ENCODE measurements at regions not wholly inside any gene's neighbourhood (a gene's known extent, or its start where the extent isn't known, plus 50 kb on each side); places are given as distances from the start of the nearest gene placed in this dataset.
"Not testable (repeated sequence)": the region's sequence is repeated elsewhere in the genome, so short reads cannot be mapped to it uniquely, and the experiment has no call there.

DNA sequence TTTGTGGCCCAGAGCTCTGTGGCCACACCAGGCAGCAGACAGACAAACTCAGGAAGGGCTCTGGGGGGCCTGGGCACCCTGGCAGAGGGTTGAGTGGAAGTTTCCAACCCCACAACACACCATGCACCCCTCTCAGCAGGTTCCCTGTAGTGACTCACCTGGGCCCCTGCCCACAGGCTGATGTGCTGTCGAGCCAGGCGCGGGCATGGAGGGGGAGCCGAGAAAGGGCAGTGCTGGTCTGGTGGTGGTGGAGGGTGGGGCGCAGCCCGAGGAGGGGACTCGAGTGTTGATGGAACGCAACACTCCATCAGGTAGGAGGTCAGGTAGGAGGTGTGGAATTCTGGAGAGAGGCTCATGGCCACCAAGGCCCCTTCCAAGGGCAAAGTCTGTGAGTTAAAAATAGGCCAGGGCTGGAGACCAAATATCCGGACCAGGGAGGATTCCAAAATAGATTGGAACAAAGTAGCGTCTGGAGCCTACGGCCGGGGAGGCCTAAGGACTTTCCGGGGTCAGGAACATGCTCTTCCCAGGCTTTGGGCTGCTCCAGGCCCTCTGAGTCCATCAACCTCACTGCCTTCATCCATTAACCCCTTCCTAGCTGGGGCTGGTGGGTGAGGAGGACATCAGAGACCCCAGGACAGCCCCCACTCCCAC lies 191.5 kb upstream of the AJAP1 start:
- no peak for DNase-seq

DNA sequence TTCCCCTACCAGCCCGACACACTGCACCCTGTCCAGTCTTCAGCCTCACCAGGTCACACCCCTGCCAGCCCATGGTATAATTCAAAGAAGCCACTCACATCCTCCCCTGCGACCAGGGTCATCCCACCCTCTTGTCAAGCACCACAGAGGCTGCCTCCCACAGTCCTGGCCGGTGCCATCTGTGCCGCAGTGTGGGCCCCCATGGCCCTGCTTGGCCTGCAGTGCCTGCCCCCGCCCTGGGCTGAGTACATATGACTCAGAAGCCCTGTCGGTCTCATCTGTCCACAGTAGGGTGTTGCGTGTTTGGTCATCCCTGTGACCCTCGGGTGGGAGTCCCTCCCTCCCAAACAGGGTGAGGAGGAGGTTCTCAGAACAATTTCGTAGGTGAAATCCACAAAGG lies 190.8 kb upstream of the AJAP1 start:
- DNase-seq = no peak

DNA sequence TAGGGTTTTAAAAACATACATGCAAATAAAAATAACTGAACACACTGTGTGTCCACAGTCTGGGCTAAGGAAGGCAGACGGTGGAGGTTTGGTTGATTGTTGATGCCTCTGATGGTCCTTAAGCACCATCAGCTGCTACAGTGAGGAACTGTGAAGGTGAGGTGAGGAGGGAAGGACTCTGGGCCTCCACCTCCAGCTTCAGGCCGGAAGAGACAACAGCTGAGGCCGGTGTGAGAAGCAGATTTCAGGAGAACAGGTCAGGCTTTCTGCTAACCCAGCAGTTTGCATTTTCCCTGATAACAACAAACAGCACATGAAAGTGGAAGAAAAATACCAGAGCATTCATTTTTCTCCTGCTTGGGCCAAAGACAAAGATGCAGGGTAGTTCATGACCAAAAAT lies 189.9 kb upstream of the AJAP1 start:
- no peak for DNase-seq

DNA sequence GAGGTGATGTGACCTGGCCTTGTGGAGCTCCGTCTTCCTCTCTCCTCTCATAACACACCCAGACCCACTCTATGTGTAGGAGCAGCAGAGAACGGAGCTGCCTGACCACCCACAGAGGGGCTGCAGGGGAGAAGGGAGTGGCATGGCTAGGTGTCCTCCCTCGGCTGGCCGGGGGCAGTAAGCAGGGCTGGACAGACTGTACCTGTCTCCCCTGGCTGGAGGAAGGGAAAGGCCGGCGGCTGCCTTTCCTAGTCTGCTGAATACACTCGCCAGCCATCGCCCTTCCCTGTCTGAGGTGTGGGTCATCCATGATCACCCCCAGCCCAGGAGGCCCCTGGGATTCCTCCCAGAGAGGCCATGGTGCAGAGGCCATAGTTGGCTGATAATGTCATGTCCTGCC lies 187.2 kb upstream of the AJAP1 start:
- DNase-seq = no peak

DNA sequence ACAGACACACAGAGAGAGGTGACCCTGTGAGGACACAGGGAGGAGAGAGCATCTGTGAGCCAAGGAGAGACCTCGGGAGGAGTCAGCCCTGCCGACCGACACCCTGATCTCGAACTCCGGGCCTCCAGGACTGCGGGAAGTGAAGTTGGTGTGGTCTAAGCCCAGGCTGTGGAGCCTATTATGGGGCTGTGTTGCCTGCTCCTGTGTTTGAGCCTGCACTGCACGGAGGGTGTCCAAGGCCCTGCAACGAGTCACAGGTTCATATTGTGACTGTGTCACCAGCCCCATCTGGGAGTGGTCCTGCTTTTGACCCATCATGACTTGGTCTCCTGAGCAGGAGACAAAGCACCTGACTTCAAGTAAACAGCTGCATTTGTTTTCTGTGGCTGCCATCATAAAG lies 186.0 kb upstream of the AJAP1 start:
- no peak for DNase-seq

DNA sequence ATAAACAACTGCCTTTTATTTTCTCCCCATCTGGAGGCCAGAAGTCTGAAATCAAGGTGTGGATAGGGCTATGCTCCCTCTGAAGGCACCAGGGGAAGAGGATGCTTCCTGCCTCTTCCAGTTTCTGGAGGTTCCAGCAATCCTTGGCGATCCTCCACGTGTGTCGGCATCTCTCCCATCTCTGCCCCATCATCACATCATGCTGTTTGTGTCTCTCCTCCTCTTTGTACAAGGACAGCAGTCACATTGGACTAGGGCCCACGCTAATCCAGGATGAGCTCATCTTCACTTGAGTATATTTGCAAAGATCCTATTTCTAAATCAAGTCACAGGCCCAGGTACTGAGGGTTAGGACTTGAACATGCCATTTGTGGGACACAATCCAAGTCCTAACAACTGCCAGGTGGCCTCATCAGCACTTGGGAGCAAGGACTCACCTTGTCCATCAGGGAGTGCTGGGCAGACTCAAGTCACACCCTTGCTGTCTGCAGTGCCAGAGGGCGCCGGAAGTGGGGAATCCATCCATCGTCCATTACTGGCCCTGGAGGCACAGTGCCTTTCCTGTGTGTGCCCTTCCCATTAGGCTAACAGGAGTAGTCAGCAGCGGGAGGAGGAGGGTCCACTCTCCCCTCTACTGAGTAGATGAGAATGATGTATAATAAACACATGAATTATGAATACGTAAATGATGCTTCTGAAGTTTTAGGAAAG lies 185.4 kb upstream of the AJAP1 start:
- no peak for DNase-seq

DNA sequence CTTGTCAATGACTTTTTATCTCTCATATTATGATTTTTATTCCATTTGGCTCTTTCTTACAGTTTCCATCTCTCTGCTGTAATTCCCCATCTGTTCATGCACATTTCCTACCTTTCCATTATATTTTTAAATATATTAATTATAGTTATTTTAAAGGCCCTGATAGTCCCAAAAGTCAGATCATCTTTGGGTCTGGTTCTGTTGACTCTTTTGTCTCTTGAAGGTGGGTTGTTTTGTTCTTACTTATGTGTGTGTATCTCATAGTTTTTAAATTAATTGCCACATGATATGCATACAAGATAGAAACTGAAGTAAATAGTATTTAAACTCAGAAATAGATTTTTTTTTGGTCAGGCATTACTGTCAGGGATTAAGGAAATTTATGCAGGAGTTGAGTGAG lies 178.0 kb upstream of the AJAP1 start:
- no peak for DNase-seq

DNA sequence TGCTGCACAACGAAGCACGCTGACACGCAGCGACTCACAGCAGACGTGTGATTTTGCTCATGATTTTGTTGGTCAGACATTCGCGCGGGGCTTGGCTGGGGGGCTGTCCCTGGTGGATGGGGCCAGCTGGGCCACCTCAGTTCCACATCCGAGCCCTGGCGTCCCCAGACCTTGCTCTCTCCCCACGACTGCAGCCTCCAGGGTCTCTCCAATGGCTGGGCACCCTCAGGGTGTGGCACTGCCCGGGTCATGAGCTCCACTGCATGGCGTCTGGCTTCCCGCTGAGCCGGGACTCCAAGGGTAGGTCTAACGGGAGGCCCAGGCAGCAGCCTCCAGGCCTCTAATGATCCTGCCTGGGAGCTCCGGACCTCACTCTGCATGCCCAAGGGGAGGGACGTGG lies 173.0 kb upstream of the AJAP1 start:
- DNase-seq = no peak

DNA sequence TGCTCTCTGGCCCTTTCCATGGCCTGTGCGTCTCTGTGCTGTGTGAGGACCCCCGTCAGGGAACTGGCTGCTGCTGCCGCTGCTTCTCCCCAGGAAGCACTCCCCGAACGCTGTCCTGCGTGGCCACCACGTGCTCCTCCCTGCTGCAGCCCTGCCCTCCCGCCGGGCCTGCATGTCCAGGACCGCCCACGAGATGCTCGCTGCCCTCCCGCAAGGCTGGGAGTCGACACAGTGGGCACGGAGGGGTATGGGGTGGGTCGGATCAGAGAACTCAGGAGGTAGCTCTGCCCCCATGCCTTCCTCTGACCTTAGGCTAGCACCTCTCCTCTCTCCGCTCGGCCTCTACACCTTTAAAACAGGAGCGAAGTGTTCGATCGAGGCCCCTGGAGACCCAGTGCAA lies 171.9 kb upstream of the AJAP1 start:
- DNase-seq = no peak

DNA sequence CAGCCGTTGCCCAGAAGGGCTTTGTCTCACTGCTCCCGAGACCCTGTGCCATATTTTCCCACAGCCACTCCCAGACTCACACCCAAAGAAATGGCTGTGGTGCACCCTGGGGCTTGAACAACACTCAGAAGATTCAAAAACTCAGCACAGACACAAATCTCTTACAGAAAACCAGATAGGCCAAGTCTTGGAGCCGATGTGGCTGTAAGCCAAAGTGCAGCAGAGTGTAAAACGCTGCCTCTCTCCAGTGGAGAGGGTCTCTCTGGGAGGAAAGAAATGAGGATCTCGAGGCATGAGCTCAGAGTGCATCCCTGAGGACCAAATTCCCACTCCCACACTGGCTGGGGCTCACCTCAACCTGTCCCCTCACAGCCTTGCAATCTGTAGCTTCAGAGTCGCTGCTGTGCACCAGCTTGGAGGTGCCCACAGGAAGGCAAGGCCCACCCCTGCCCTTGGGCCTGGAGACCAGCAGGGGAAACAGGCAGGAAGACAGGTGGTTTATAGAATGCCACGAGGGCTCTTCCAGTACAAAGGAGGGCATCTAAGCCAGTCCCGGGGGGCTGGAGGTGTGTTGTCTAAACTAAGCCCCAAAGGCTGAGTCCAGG lies 171.3 kb upstream of the AJAP1 start:
- DNase-seq = no peak

DNA sequence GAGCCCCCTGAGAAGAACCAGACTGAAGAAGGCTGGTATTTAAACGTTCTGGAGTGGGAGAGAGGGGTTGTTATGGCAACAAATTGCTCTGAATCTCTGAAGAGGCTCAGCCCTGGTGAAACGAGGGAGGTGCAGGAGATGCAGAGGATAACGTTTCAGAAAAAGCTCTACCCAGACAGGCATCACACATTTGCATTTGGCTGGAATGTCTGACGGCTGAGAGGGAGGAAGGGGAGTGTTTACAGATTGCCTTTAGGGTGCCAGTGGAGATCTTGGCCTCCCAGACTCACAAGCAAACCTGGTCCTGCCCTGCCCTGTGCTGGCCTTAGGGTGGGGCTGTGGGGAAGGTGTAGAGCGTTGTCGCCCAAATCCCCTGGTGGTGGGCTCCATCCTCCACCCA lies 169.0 kb upstream of the AJAP1 start:
- DNase-seq = no peak

DNA sequence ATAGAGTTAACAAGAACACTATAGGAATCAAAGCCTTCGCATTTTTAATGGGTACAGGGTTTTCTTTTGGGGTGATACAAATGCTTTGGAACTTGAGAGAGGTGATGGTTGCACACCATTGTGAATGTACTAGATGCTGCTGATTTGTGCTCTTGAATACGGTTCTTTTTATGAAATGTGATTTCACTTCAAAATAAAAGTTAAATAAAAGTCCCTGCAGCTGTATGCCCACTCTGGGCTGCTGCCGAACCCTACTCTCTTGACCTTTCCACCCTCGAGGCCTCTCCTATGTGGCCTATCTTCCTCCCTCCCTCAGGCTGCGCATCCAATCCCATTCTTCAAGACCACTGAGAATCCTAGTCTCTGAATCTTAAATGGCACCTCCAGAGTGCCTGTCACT lies 168.5 kb upstream of the AJAP1 start:
- no peak for DNase-seq

DNA sequence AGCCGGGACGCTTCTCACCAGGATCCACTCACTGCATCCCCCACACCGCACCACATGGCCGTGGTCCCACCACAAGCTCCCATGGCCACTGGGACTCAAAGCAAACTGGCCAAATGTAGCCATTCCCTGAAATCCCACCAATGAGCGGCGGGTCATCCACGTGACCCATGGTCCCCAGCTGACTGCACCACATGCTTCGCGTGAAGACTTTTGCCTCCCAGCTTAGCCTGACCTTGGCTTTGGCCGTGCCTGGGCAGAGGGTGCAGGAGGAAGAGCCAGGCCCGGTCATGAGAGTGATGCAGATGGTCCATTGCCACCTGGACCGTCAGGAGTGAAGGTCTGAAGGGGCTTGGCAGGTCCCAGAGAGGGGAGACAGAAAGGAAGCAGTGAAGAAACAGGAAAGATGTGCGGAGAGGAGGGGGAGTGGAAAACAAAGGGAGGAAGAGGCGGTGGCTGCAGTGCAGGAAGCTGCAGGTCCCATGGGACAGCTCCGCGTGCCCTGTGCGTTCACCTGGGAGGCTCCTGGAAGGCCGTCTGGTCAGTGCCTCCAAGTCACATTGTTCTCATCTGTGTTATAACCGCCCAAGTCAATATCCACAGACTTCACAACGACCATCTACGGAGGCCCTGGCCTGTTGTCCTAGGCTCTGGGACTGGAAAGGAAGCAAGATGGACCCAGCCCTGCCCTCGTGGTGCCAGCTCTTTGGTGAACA lies 167.8 kb upstream of the AJAP1 start:
- no peak for DNase-seq

DNA sequence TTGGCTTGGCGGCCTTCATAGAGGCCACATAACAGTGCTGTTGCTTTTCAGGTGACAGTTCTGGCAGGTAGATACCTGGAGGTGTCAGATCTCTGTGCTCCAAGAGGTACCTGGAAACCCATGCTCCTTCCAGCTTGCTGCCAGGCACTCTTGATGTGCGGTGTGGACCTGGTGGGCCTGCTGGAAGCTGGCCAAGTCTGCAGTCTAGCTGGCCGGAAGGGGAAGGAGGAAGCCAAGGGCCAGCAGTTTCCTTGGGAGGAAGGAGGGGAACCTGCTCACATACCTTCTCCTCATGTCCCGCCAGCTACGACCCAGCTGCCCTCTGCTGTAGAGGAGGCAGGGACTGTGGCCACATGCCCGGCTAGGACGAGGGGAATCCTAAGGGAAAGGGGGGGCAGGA lies 166.4 kb upstream of the AJAP1 start:
- DNase-seq = no peak

DNA sequence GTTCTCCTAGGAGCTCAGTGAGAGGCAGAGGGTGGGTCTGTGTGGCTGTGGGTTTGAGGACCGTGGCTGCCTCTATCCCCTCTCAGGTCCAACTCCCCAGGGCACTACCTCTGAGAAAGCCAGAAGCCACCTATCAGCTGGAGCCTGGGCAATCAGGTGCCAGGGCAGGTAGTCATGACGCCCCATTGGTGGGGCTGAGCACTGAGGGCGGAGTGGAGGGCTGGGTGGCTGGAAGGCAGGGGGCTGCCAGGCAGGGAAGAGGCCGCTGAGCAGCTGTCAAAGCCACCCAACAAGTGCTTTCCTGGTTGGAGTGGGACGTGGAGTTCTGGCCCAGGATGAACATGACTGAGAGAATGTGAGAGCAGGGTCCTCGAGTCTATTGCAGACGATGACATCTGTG lies 164.9 kb upstream of the AJAP1 start:
- no peak for DNase-seq

DNA sequence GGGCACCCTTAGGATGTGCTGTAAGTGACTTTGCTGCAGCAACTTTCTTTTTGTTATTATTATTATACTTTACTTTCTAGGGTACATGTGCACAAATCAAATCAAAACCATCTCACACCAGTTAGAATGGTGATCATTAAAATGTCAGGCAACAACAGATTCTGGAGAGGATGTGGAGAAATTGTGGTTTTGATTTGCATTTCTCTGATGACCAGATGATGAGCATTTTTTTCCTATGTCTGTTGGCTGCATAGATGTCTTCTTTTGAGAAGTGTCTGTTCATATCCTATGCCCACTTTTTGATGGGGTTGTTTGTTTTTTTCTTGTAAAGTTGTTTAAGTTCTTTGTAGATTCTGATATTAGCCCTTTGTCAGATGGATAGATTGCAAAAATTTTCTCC lies 164.4 kb upstream of the AJAP1 start:
- DNase-seq = not testable (repeated sequence)

DNA sequence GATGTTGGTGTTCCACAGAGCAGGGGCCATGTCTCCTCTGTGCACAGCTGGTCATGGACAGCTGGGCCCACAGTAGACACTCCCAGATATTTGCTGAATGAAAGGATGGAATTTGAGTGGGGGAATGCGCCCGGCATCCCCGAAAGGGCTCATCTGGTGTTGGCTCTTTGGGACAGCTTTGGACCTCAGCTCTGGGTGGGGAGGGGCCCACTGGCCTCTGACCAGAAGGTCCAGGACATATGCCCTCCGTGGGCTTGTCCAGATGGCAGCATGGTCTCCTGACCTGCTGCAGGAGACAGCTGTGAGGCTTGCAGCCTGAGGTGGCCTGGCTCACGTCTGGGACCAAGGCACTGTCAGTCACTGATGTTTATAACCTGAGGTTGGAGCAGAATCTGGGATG lies 160.4 kb upstream of the AJAP1 start:
- no peak for DNase-seq

DNA sequence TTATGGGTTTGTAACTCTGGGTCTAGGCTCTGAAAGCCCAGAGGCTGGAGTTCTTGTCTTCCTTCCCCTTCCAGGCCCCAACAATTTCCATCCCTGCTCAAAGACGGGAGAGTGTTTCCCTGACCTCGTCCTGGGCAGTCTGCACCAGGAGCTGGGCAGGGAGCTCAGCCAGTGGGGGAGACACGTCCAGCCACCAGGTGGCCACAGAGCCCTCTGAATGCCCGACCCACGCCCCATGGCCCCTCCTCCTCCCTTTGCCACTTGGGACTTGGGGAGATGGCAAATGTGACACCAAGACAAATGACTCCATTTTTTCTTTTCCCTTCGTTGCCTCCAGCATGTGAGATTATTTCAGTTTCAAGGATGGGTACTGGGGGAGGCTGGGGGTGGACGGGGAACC lies 159.9 kb upstream of the AJAP1 start:
- DNase-seq = no peak

DNA sequence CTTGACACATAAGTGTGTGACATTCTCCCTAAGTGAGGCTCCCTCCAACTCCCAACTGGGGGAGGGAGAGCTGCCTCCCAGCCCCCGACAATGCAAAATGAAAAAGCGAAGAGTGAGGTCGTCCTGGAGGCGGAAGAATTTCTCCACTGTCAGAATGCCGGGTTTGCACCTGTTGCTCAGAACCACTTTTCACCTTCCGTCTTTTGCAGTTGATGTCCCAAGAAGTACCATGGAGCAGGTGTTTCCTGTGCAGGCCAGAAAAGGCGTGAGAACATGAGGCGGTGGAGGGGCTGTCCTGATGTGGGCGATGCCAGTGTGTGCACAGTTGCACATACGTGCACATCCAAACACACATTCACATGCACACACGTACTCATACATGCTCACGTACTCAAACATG lies 158.6 kb upstream of the AJAP1 start:
- no peak for DNase-seq

DNA sequence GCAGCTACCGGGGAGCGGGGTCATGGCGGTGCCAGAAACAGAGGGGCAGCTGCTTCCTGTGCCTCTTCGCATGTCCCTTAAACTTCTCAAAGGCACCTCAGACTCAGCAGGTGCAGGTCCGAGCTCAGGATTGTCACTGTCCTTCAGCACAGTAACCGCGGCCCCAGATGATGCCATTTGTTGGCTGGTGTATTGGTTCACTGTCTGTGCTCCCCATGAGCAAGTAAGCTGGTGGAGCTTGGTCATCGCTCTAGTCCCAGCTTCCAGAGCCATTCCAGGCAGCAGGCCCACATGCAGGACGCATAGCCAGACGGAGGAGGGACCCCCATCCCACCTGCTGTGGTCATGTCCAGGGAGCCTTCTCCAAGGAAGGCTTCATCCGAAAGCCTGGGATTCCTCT lies 154.0 kb upstream of the AJAP1 start:
- DNase-seq = no peak

DNA sequence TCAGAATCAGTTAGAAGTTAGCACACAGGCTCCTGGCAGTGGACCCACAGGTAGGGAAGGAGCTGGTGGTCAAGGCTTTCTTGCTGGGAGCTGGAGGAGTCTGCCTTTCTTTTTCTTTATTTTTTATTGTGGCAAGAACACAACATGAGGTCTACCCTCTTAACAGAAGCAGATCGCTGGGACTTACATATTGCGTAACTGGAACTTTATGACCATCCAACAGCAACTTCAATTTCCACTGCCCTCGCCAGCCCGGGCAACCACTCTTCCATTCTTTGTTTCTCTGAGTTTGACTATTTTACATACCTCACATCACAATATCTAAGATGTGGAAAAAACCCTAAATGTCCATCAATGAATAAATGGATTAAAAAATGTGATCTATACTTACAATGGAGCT lies 147.8 kb upstream of the AJAP1 start:
- DNase-seq = no peak

DNA sequence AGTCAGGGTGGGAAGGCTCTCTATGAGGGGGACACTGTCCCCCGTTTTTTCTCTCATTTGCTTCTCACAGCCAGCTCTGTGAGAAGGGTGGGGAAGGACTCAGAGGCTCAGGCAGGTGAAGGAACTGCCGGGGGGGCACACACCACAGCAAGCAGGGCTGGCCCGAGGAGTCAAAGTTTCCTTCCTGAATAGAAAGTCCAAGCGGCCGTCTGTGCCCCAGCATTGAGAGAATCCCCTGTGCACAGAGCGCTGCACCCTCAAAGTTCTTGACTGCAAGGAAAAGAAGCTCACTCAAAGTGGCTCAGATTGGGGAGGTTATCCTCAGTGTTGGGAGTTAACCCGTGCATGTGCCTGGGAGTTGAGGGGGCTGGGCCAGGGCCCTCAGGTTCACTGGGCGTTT lies 145.2 kb upstream of the AJAP1 start:
- no peak for DNase-seq

DNA sequence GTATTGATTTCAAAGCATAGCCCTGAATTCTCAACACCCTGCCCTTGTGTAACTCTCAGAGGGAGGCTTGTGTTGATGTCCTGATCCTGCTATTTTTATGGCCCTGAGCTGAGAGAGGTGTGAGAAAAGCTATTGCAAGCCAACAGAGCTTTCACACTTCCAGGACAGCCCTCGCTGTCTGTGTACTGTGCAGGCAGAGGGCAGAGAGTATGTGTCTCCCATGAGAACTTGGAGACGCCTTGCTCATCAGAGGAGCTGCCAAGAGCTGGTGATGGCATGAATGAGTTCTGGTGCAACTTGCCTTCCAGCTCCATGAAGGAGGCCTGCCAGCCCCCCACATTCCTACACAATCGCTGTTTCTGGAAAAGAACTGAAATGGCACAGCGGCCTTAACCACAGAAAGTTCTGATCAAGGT lies 144.1 kb upstream of the AJAP1 start:
- DNase-seq = no peak

DNA sequence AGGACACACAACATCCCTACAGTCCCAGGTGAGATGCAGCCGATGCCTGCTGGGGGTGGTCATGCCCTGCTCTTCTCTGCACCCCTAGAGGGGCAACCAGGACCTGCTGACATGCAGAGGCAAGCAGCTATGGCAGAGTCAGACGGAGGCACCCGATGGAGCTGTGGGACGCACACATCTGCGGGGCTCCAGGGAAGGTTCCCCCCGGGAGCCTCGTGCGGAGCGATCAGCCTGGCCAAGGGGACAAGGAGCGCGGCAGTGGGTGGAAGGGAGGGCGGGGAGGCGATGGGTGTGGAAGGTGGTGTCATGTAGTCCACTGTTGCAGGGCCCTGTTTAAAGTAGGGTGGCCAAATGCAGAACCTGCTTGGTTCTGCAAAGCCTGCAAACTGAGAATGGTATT lies 143.0 kb upstream of the AJAP1 start:
- DNase-seq = no peak

Measured in stimulated activated CD4-positive, alpha-beta T cell treated with anti-CD3 and anti-CD28 coated beads, Interleukin-12 subunit alpha, Interleukin-12 subunit beta, amount 100 ng/mL, for 4 hours (primary cell).